GM19324 (cell line): ENCODE measurements at regions not wholly inside any gene's neighbourhood (a gene's known extent, or its start where the extent isn't known, plus 50 kb on each side); places are given as distances from the start of the nearest gene placed in this dataset.
A peak's percentile ranks its signal among the peaks of the same experiment; 100 is the strongest.
"Not testable (repeated sequence)": the region's sequence is repeated elsewhere in the genome, so short reads cannot be mapped to it uniquely, and the experiment has no call there.

ENCODE experiments used
- ATAC-seq: cut with Tn5 transposase; IDR thresholded peaks from one replicate; pipeline ENCODE4 v1.9.1; 2021; ENCODE audit warnings: mild to moderate bottlenecking, moderate library complexity; ENCODE audit not compliant: unreplicated experiment, low FRiP score

DNA sequence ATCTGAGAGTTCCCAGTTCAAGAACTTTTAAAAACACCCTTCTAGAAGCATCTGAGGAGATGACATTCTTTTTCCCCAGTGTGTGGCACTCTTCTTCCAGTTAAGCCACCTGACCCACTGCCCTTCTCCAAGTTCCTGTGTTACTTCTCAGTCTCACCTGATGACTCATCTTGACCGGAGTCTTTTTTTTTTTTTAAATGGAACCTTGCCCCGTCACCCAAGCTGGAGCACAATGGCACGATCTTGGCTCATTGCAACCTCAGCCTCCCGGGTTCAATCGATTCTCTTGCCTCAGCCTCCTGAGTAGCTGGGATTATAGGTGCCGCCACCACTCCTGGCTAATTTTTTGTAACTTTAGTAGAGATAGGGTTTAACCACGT is 224.1 kb upstream of the DAB2 start:
- ATAC-seq, result peak; percentile 67

DNA sequence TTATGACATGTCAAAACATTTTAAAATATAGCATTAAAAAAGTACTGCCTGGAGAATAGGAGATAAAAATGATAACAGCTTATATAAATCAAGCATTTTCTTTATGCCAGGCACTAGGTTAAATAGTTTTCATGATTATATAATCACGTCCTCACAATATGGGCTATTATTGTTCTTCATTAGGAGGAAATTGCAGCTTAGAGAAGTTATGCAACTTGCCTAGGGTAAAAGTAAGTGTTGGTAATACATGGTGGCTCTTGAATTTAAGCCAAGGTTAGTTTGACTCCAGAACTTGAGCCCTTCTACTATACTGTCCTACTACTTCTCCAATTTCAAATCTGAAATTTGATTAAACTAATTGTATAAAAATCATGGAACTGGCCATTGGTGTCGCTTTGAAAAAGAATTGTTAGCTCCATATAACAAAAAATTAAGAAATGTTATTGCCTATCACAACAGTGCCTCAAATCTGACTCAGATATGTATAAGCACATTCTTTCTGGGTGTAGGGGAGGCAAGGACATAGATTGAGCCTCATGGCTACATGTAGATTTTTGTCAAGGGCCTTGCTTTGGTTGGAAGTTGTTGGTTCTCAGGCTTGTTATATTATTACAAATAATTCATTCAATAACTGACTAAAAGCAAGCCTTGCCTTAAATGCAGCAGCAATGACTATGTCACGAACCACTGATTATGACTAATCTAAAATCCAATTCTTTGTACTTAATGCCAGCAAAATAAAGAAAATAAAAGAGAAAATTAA is 223.5 kb upstream of the DAB2 start:
- ATAC-seq, result no peak

- peak; percentile 93 for ATAC-seq
Observed at GRCh38 chr5:39640552-39640951, 215.8 kb upstream of the DAB2 start.

DNA sequence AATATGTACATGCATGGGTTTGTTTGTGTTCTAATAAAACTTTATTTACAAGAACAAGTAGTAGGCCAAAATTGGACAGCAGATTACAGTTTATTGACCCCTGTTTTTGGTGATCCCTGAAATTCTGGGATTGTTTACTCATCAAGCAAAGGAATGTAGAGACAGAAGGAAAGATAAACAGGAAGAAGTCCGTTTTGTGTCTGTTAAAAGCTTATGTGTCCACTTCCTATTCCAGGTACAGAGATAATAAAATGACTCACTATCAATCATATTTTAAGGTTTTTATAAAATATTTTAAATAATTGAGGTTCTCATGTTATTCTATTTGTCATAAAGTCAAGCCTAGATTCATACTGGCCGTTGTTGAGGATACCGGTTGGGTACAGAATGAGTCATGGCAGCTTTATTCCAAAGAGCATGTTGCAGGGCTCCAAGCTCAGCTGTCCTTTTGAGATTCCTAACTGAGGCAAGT is 214.9 kb upstream of the DAB2 start:
- no peak for ATAC-seq

GRCh38 chr5:39638813-39639212 is 214.0 kb upstream of the DAB2 start:
- no peak for ATAC-seq

DNA sequence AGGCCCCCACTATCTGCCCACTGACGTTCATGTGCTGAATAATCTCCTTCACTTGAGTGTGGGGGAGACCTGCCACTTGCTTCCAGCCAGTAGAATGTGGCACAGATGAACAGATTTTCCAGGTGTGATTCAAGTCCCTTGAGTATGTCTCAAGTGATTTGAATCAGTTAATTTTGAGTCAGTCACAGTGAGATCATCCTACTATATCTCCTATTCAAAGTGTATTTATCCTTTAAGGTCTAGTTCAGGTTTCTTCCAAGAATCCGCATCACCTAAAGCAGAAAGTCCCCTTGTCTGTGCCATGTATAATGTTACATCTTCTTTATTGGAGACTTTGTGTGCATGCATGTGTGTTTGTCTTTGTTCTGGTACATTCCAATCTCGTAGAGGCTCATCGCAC is 208.3 kb upstream of the DAB2 start:
- no peak for ATAC-seq

GRCh38 chr5:39631958-39632357 is 207.2 kb upstream of the DAB2 start:
- ATAC-seq, result no peak

- ATAC-seq, result no peak
Observed at GRCh38 chr5:39629946-39630345, 205.2 kb upstream of the DAB2 start.

DNA sequence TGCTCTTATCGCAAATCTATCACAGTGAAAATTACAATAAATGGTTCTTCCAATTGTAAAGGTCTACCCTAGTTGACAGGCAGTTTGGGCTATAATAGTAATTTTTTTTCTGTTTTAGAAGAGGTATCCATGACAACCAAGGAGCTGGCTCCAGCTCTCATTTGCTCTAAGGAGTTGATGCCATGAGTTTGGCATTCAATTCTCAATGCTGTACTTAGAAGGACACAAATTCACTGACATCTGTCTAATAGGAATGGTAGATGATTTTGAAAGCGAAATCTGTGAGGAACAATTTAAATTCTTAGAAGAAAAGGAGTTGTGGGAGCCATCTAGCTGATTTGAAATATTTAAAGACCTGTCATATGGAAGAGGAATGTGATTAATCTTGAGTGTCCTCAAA is 203.6 kb upstream of the DAB2 start:
- no peak for ATAC-seq

- no peak for ATAC-seq
Observed at GRCh38 chr5:39624890-39625289, 200.1 kb upstream of the DAB2 start.

- ATAC-seq, result peak; percentile 67
Observed at GRCh38 chr5:39624268-39624886, 199.6 kb upstream of the DAB2 start.

GRCh38 chr5:39623291-39623865 is 198.6 kb upstream of the DAB2 start:
- ATAC-seq, result no peak

DNA sequence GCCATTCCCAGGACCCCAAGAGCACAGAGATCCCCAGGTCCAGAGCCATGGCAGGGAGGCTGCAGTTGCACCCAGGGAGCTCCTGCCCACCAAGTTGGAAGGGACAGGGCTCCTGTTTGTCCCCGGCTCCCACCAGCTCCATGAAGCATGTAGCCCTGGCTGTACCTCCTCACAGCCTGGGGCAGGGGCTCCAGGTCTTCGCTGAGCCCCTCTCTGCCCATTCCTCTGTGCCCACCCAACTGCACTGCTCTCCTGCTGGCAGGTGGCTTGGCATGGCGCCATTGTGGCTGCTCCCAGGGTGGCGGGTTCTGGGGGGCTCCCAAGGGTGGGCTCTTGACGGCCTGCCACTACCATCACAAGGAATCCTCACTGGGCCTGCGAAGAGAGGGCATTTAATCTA is 197.5 kb upstream of the DAB2 start:
- ATAC-seq, result no peak

DNA sequence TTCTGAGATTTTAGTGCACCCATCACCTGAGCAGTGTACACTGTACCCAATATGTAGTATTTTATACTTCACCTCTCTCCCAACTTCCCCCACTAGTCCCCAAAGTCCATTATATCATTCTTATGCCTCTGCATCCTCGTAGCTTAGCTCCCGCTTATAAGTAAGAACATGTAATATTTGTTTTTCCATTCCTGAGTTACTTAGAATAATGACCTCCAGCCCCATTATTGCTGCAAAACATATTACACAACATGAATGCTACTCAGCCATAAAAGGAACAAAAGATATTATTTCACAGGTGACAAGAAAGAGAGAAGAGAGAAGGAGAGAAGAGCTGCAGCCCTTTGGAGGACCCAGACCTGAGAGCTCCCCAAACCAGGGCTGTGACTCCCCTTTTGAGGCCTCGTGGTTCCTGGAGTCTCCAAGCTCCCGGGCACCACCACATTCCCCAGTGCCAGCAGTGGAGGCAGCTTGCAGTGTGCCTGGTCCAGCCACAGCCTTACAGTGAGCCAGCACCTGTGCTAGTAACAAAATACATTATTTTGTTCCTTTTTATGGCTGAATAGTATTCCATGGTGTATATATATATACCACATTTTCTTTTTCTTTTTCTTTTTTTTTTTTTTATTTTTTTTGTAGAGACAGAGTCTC is 194.5 kb upstream of the DAB2 start:
- ATAC-seq, result no peak

- no peak for ATAC-seq
Observed at GRCh38 chr5:39618391-39618790, 193.6 kb upstream of the DAB2 start.

- ATAC-seq, result no peak
Observed at GRCh38 chr5:39616131-39616530, 191.4 kb upstream of the DAB2 start.

DNA sequence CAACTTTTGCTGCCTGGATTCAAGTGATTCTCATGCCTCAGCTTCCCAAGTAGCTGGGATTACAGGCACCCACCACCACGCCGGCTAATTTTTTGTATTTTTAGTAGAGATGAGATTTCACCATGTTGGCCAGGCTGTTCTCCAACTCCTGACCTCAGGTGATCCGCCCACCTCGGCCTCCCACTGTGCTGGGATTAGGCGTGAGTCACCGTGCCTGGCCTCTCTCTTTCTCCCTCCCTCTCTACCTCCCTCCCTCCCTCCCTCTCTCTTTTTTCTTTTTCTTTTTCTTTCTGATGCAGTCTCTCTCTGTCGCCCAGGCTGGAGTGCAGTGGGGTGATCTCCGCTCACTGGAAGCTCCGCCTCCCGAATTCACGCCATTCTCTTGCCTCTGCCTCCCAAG is 186.3 kb upstream of the DAB2 start:
- ATAC-seq, result not testable (repeated sequence)

GRCh38 chr5:39608024-39608423 is 183.2 kb upstream of the DAB2 start:
- ATAC-seq, result no peak

DNA sequence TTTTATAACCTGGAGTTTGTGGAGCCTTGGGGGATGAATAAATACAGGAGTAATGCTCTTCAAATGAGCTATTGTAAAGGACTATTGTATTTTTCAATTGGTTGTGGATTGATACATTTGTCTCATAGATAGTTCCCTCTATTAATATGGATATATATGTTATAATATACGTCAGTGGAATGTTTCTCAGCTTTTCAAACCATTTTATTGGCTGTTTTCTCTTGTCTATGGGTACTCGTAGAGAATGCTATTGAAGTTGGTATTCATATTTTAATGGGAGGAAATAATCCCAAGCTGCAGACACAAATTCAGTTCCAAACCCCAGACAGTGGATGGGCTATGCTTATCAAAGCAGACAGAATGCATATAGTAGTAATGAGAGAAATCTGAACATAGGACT is 181.8 kb upstream of the DAB2 start:
- ATAC-seq, result no peak

- no peak for ATAC-seq
Observed at GRCh38 chr5:39605588-39606575, 181.1 kb upstream of the DAB2 start.
